ENCODE measurements at regions not wholly inside any gene's neighbourhood (a gene's known extent, or its start where the extent isn't known, plus 50 kb on each side); places are given as distances from the start of the nearest gene placed in this dataset.

DNA sequence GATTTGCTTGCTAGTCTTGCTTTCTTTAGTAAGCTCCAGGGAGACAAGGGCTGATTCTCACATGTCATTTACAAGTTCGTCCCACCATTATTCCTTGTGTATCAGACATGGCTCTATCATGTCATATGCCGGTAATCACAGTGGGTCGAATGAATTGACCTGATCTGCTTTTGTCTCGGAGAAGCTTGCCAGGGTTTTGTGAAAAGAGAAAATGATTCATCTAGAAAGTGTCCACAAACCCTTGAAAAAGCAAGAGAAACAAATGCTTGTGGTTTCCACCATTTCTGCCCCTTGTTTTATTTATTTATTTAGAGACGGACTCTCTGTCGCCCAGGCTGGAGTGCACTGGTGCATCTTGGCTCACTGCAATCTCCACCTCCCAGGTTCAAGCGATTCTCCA lies 278.5 kb downstream of the TCF7L2 start:
- TF ChIP-seq CTCF (IDR thresholded peaks at IDR 0.05; ENCODE audit: low read length) (no peak), EZH2phosphoT487 (IDR thresholded peaks at IDR 0.05; ENCODE audit: low read length) (no peak)

Measured in MM.1S (cell line).